Glutamatergic neuron (in vitro differentiated cells): ENCODE measurements at regions not wholly inside any gene's neighbourhood (a gene's known extent, or its start where the extent isn't known, plus 50 kb on each side); places are given as distances from the start of the nearest gene placed in this dataset.
"Not testable (repeated sequence)": the region's sequence is repeated elsewhere in the genome, so short reads cannot be mapped to it uniquely, and the experiment has no call there.

Source experiments
- DNase-seq: peaks from one replicate; pipeline ENCODE4 v3.0.0; 2022
- H3K27ac Mint-ChIP-seq: one replicate; pipeline ENCODE4 v1.8.0; 2020; ENCODE audit warnings: mild to moderate bottlenecking, mixed read lengths, inconsistent platforms; ENCODE audit not compliant: unreplicated experiment
- H3K27me3 Mint-ChIP-seq: one replicate; pipeline ENCODE4 v1.8.0; 2020; ENCODE audit warnings: mild to moderate bottlenecking, moderate library complexity, mixed read lengths, inconsistent platforms; ENCODE audit not compliant: unreplicated experiment
- H3K36me3 Mint-ChIP-seq: one replicate; pipeline ENCODE4 v1.8.0; 2020; ENCODE audit warnings: mild to moderate bottlenecking, mixed read lengths, inconsistent platforms; ENCODE audit not compliant: unreplicated experiment
- H3K4me1 Mint-ChIP-seq: one replicate; pipeline ENCODE4 v1.8.0; 2020; ENCODE audit warnings: mild to moderate bottlenecking, low read depth, mixed read lengths, inconsistent platforms; ENCODE audit not compliant: unreplicated experiment
- H3K4me3 Mint-ChIP-seq: one replicate; pipeline ENCODE4 v1.8.0; 2020; ENCODE audit warnings: mild to moderate bottlenecking, mixed read lengths, inconsistent platforms; ENCODE audit not compliant: unreplicated experiment
- H3K9me3 Mint-ChIP-seq: one replicate; pipeline ENCODE4 v1.8.0; 2020; ENCODE audit warnings: mild to moderate bottlenecking, moderate library complexity, mixed read lengths, inconsistent platforms; ENCODE audit not compliant: unreplicated experiment
- TF ChIP-seq, protein P1 (sequence below): fragments of 200-600 bp; sonication (generic); IDR thresholded peaks from one replicate; pipeline ENCODE4 v1.5.0; 2021; ENCODE audit not compliant: partially characterized antibody, unreplicated experiment

DNA sequence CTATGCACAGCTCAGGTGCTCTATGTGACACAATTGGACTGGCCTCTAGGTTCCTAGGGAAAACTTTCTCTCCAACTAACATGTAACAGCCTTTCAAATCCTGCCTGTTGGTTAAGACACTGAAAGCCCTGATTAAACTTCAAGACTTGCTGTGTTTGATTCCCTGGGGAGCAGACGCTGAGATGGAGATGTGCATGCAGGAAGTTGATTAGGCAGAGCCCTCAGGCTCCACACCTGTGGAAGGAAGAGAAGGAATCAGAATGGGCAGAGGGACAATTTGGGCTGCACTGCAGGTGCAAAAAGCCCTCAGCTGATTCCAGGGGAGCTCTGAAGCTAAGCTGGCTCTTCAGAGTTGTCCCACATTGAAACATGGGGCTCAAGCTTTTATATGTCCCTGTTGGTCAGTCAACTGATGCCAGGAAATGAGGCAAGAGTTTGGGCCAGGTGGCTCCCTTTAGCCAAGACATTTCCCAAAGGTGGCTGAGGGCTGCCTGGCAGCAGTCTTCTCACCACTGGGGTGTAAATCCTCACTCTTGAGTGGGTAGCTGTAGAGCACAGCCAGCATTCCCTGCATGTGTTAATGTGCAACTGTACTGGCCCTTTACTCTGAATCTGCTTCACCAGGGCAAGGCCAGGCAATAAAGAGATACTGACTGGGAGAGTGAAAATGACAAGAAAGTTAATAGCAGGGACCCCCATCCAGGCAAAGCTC lies 199.5 kb upstream of the DDX18 start:
- no peak overlapping the region for H3K4me3 Mint-ChIP-seq
- peaks cover 3% of the 10 kb centered on the region for H3K27me3 Mint-ChIP-seq
- no peaks in the 10 kb centered on the region for H3K4me1 Mint-ChIP-seq
- TF ChIP-seq, protein P1, sequence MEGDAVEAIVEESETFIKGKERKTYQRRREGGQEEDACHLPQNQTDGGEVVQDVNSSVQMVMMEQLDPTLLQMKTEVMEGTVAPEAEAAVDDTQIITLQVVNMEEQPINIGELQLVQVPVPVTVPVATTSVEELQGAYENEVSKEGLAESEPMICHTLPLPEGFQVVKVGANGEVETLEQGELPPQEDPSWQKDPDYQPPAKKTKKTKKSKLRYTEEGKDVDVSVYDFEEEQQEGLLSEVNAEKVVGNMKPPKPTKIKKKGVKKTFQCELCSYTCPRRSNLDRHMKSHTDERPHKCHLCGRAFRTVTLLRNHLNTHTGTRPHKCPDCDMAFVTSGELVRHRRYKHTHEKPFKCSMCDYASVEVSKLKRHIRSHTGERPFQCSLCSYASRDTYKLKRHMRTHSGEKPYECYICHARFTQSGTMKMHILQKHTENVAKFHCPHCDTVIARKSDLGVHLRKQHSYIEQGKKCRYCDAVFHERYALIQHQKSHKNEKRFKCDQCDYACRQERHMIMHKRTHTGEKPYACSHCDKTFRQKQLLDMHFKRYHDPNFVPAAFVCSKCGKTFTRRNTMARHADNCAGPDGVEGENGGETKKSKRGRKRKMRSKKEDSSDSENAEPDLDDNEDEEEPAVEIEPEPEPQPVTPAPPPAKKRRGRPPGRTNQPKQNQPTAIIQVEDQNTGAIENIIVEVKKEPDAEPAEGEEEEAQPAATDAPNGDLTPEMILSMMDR = no peak
- no peaks in the 10 kb centered on the region for H3K9me3 Mint-ChIP-seq
- no peaks in the 10 kb centered on the region for H3K36me3 Mint-ChIP-seq
- no peak for DNase-seq
- no peak overlapping the region for H3K27ac Mint-ChIP-seq

DNA sequence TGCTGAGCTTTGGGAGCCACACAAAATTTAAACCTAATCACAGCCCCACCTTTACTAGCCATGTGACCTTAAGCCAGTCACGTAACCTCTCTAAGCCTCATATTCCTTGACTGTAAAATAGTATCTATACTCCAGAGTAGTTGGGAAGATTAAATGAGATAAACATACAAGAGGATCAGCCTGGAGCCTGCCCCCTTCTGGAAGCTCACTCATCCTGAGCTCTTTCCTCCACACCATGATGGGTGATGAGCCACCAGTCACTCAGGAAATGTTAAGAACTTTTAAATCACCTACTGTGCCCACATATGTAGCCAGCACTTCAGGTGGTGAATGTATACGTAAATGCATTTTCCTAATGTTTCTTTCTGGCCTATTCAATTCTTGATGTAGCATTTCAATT lies 195.9 kb upstream of the DDX18 start:
- DNase-seq = no peak
- no peaks in the 10 kb centered on the region for H3K9me3 Mint-ChIP-seq
- no peaks in the 10 kb centered on the region for H3K4me1 Mint-ChIP-seq
- TF ChIP-seq, protein P1 = no peak
- H3K27me3 Mint-ChIP-seq = peaks cover 3% of the 10 kb centered on the region
- H3K27ac Mint-ChIP-seq = no peak overlapping the region
- no peaks in the 10 kb centered on the region for H3K36me3 Mint-ChIP-seq
- no peak overlapping the region for H3K4me3 Mint-ChIP-seq

DNA sequence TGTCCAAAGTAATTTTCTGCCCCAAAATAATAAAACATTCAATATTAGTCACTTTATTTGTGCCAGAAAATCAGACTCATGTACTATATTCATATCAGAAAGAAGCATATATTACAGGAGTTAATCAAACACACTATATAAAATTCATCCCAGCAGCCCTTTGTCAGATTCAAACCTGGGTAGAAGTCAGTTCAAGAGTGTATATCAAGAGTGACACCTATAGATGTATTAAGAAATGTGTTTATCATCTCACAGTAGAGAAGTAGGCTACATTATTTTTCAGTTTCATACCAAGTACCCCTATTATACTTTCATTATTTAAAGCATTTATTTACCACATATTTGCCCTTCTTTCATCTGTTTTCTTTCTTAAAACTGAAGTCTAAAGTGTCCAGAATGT lies 193.2 kb upstream of the DDX18 start:
- H3K9me3 Mint-ChIP-seq = no peaks in the 10 kb centered on the region
- no peak overlapping the region for H3K4me3 Mint-ChIP-seq
- TF ChIP-seq, protein P1 = no peak
- no peak overlapping the region for H3K27ac Mint-ChIP-seq
- H3K4me1 Mint-ChIP-seq = no peaks in the 10 kb centered on the region
- no peak for DNase-seq
- no peaks in the 10 kb centered on the region for H3K36me3 Mint-ChIP-seq
- H3K27me3 Mint-ChIP-seq = no peaks in the 10 kb centered on the region

DNA sequence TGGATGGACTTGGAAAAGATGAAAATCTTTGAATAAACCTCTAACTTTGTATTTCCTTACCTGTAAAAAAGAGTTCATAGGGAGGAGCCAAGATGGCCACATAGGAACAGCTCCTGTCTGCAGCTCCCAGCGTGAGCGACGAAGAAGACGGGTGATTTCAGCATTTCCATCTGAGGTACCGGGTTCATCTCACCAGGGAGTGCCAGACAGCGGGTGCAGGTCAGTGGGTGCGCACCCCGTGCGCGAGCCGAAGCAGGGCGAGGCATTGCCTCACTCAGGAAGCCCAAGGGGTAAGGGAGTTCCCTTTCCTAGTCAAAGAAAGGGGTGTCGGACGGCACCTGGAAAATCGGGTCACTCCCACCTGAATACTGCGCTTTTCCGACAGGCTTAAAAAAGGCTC lies 191.3 kb upstream of the DDX18 start:
- Mint-ChIP-seq H3K4me3 (peak overlapping the region; percentile 30), H3K27ac (peak overlapping the region; percentile 77)
- DNase-seq, H3K36me3 Mint-ChIP-seq, H3K4me1 Mint-ChIP-seq, H3K27me3 Mint-ChIP-seq, H3K9me3 Mint-ChIP-seq: not testable (repeated sequence)

DNA sequence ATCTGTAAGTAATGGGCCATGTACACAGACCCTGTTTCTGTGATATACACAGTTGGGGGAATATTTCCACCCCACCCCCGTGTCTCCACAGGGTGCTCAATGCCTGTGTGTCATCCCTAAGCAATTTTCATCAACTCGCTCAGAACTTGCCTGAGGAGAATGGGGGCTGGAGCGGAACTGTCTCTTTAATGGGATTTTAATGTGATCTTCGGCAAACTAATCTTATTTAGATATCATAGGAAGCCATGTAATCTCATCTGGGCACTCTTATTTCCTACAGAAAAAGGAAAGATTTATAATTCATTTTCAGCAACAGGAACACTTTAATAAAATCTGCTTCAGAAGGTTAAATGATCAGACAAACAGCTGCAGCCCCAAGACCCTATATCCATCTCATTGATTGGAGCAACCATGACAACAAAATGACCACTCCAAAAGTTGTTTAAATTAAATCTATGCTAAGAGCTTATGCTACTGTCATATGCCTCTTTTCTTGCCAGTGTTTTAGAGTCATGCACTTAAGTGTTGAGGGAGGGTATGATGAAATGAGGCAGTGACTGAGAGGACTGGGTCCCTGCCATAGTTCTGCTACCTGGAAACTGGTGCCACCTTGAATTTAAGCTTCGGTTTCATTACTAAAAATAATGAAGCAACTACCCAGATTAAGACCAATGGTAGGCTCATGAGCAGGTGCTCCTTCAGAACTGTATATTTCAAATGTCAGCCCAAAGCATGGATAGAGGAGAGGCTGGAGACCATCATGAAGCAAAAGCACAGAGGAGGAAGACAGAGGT lies 183.1 kb upstream of the DDX18 start:
- H3K27ac Mint-ChIP-seq = peak overlapping the region; percentile 71
- H3K4me3 Mint-ChIP-seq = no peak overlapping the region
- TF ChIP-seq, protein P1 = no peak
- H3K9me3 Mint-ChIP-seq = peaks cover 5% of the 10 kb centered on the region
- no peaks in the 10 kb centered on the region for H3K36me3 Mint-ChIP-seq
- no peaks in the 10 kb centered on the region for H3K4me1 Mint-ChIP-seq
- DNase-seq = no peak
- peaks cover 1% of the 10 kb centered on the region for H3K27me3 Mint-ChIP-seq
